A549 (cell line): ENCODE measurements at regions not wholly inside any gene's neighbourhood (a gene's known extent, or its start where the extent isn't known, plus 50 kb on each side); places are given as distances from the start of the nearest gene placed in this dataset.

Experiments used
- CBX2 ChIP-seq: fragments of 200-600 bp; sonication (generic); IDR thresholded peaks from 2 replicates; pipeline ENCODE4 v1.6.1; 2016; ENCODE audit warnings: low read depth, mild to moderate bottlenecking, borderline replicate concordance
- CHD2 ChIP-seq: fragments of 150-350 bp; IDR thresholded peaks from 2 replicates; pipeline ENCODE4 v1.6.1; 2014; ENCODE audit warnings: low read length; ENCODE audit not compliant: partially characterized antibody
- HEYL ChIP-seq: fragments of 250-450 bp; sonication (Bioruptor Pico); IDR thresholded peaks from 2 replicates; pipeline ENCODE4 v1.8.0; 2021; ENCODE audit warnings: mild to moderate bottlenecking, moderate library complexity
- TF ChIP-seq, protein P1 (sequence below): fragments of >200 bp; sonication (Bioruptor Twin); formaldehyde crosslinking; IDR thresholded peaks from 3 replicates; pipeline ENCODE4 v1.5.1; 2016

DNA sequence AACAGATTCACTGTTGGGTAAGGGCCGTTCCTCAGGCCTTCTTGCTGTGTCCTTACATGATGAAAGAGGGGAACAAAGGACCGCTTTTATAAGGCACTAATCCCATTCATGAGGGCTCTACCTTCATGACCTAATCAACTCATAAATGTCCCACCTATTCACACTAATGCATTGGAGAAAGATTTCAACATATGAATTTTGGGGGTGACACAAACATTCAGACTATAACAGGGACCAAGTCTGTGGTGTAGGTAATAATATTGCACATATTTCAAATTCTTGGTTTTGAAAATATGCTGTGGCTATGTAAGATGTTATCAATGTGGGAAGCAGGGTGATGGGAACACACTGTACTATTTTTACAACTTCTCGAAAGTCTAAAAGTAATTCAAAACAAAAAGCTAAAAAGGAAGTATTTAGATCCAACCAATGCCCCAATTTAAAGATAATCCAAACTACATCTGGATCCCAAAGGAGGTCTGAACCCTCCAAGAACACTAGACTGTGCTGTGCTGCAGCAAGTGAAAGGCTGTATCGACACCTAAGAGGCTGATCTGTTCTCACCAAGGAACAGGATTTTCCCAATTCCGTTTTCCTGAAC, 82.4 kb upstream of the TGIF1 start:
- TF ChIP-seq, protein P1, sequence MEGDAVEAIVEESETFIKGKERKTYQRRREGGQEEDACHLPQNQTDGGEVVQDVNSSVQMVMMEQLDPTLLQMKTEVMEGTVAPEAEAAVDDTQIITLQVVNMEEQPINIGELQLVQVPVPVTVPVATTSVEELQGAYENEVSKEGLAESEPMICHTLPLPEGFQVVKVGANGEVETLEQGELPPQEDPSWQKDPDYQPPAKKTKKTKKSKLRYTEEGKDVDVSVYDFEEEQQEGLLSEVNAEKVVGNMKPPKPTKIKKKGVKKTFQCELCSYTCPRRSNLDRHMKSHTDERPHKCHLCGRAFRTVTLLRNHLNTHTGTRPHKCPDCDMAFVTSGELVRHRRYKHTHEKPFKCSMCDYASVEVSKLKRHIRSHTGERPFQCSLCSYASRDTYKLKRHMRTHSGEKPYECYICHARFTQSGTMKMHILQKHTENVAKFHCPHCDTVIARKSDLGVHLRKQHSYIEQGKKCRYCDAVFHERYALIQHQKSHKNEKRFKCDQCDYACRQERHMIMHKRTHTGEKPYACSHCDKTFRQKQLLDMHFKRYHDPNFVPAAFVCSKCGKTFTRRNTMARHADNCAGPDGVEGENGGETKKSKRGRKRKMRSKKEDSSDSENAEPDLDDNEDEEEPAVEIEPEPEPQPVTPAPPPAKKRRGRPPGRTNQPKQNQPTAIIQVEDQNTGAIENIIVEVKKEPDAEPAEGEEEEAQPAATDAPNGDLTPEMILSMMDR, result no peak
- no peak for TF ChIP-seq HEYL
- no peak for TF ChIP-seq CHD2
- TF ChIP-seq CBX2, result no peak
